ENCODE measurements at regions not wholly inside any gene's neighbourhood (a gene's known extent, or its start where the extent isn't known, plus 50 kb on each side); places are given as distances from the start of the nearest gene placed in this dataset.
"Not testable (repeated sequence)": the region's sequence is repeated elsewhere in the genome, so short reads cannot be mapped to it uniquely, and the experiment has no call there.

DNA sequence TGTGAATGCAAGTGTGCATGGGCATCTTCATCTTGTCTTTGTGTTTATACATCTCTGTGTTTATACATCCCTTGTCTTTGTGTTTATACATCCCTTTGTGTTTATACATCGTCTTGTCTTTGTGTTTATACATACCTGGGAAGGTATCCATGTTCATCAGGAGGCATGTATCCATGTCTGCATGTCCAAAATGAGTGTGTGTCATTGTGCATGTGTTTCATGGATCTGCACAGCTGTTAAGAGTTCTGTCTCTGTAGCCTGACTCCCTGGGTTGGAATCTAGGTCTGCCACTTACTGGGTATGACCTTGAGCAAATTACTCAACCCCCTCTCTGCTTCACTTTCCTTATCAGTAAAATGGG is 50.1 kb upstream of the SIRPA start:
- no peaks in the 10 kb centered on the region for H3K4me1 ChIP-seq
- intact Hi-C loops (cut with DNase I; ENCODE audit: low total_unique reads), result no loop called here
- no peaks in the 10 kb centered on the region for H3K36me3 ChIP-seq
- H3K4me3 ChIP-seq, result no peak overlapping the region
- no peak overlapping the region for H3K27ac ChIP-seq
- DNase-seq (ENCODE audit: low spot score in 2 of 2), result no peak
- no peaks in the 10 kb centered on the region for H3K27me3 ChIP-seq
- H3K9me3 ChIP-seq, result no peaks in the 10 kb centered on the region
- TF ChIP-seq POLR2AphosphoS5 (IDR thresholded peaks at IDR 0.05) (no peak), POLR2A (IDR thresholded peaks at IDR 0.05) (no peak)
- TF ChIP-seq, protein P1, sequence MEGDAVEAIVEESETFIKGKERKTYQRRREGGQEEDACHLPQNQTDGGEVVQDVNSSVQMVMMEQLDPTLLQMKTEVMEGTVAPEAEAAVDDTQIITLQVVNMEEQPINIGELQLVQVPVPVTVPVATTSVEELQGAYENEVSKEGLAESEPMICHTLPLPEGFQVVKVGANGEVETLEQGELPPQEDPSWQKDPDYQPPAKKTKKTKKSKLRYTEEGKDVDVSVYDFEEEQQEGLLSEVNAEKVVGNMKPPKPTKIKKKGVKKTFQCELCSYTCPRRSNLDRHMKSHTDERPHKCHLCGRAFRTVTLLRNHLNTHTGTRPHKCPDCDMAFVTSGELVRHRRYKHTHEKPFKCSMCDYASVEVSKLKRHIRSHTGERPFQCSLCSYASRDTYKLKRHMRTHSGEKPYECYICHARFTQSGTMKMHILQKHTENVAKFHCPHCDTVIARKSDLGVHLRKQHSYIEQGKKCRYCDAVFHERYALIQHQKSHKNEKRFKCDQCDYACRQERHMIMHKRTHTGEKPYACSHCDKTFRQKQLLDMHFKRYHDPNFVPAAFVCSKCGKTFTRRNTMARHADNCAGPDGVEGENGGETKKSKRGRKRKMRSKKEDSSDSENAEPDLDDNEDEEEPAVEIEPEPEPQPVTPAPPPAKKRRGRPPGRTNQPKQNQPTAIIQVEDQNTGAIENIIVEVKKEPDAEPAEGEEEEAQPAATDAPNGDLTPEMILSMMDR (IDR thresholded peaks at IDR 0.05), result no peak

DNA sequence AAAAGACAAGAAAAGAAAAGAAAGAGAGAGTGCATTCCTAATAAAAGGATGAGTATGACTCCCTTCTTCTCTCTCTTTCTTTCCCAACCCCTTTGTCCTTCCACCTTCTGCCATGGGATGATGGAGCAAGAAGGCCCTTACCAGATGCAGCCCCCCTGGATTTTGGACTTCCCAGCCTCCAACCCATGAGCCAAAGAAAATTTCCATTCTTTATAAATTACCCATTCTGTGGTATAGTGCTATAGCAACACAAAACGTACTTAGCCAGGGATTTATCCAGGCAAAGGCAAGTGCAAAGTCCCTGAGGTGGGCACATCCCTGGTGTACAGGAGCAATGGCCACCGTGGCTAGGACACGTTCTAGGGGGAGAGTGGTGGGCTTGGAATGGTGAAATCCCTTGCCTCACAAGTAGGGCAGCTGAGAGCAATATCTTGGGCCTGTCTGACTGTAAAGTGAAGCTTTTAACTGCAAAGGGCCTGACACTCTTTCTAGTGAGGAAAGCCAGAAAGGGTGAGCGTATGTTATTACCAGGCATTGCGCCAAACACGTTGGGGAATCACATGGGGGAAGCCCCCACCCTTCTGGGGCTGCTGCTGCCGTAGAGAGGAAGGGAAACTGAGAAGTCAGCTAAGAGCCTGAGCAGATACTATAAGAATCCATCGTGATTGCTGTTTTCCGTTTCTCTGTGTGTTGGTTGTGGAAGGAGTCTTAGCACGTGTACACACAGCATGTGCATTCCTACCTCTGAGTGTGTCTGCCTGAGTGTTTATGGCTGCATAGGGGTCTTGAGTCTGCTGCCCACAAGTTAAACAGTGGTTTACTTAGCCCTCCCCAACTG is 50.7 kb upstream of the SIRPA start:
- Histone ChIP-seq H3K4me1 (no peaks in the 10 kb centered on the region), H3K4me3 (no peak overlapping the region), H3K36me3 (no peaks in the 10 kb centered on the region), H3K9me3 (no peaks in the 10 kb centered on the region), H3K27me3 (no peaks in the 10 kb centered on the region), H3K27ac (no peak overlapping the region)
- no peak for DNase-seq (ENCODE audit: low spot score in 2 of 2)
- intact Hi-C loops (cut with DNase I; ENCODE audit: low total_unique reads), result no loop called here
- TF ChIP-seq POLR2AphosphoS5 (IDR thresholded peaks at IDR 0.05) (peak in 1 of 3 donors; percentile 21), POLR2A (IDR thresholded peaks at IDR 0.05) (no peak)

- H3K36me3 ChIP-seq, result no peaks in the 10 kb centered on the region
- no peaks in the 10 kb centered on the region for H3K4me1 ChIP-seq
- no peaks in the 10 kb centered on the region for H3K27me3 ChIP-seq
- intact Hi-C loops (cut with DNase I; ENCODE audit: low total_unique reads), result no loop called here
- no peak for DNase-seq (ENCODE audit: low spot score in 2 of 2)
- H3K9me3 ChIP-seq, result no peaks in the 10 kb centered on the region
- TF ChIP-seq POLR2AphosphoS5 (IDR thresholded peaks at IDR 0.05), result no peak
- no peak for TF ChIP-seq POLR2A (IDR thresholded peaks at IDR 0.05)
- TF ChIP-seq, protein P1 (IDR thresholded peaks at IDR 0.05), result no peak
- H3K27ac ChIP-seq, result no peak overlapping the region
- no peak overlapping the region for H3K4me3 ChIP-seq
Measured at GRCh38 chr20:1842281-1842680, 52.9 kb upstream of the SIRPA start.

GRCh38 chr20:1841554-1842140 is 53.6 kb upstream of the SIRPA start:
- Histone ChIP-seq H3K9me3 (no peaks in the 10 kb centered on the region), H3K4me1 (no peaks in the 10 kb centered on the region), H3K4me3 (peak overlapping the region in 1 of 3 donors; percentile 31), H3K36me3 (no peaks in the 10 kb centered on the region), H3K27me3 (no peaks in the 10 kb centered on the region), H3K27ac (peak overlapping the region; percentile 78)
- intact Hi-C loops (cut with DNase I; ENCODE audit: low total_unique reads), result no loop called here
- TF ChIP-seq POLR2AphosphoS5 (IDR thresholded peaks at IDR 0.05), result no peak
- no peak for TF ChIP-seq POLR2A (IDR thresholded peaks at IDR 0.05)
- TF ChIP-seq, protein P1 (IDR thresholded peaks at IDR 0.05), result no peak
- peak in 1 of 2 donors; percentile 57 for DNase-seq (ENCODE audit: low spot score in 2 of 2)

DNA sequence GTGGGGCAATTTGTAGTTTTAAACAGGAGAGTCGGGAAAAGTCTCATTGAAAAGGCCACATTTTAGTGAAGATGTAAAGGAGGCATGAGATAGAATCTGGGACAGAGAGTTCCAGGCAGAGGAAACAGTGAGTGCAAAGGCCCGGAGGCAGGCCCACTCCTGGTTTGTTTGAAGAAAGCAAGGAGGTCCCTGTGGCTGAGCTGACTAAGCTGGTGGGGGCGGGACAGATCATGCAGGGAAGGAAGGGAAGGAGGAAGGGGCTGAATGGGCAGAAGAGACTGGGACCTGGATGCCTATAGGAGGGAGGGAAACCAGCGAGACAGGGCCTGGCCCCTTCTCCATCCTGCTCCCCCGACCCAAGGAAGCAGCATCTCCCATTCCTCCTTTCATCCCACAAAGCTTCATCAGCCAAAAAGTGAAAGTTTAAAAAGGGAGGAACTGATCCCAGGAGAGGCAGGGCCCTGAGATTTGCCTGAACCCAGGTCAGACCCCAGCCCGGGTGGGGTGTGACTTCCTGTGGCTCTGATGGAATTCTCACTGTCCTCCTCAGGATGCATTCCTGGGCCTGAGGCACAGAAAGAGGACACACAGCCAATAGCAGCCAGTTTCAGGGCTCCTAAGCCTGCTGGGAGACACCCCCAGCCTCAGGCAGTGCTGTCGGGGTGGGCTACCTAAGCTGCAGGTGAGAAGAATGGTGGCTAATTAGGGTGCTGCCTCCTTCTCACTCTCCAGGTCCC is 54.2 kb upstream of the SIRPA start:
- peak overlapping the region; percentile 78 for H3K27ac ChIP-seq
- H3K4me3 ChIP-seq, result peak overlapping the region in 1 of 3 donors; percentile 31
- H3K27me3 ChIP-seq, result no peaks in the 10 kb centered on the region
- TF ChIP-seq, protein P1 (IDR thresholded peaks at IDR 0.05), result no peak
- TF ChIP-seq POLR2A (IDR thresholded peaks at IDR 0.05) (no peak), POLR2AphosphoS5 (IDR thresholded peaks at IDR 0.05) (no peak)
- no peaks in the 10 kb centered on the region for H3K4me1 ChIP-seq
- no peaks in the 10 kb centered on the region for H3K36me3 ChIP-seq
- H3K9me3 ChIP-seq, result no peaks in the 10 kb centered on the region
- DNase-seq (ENCODE audit: low spot score in 2 of 2), result no peak
- intact Hi-C loops (cut with DNase I; ENCODE audit: low total_unique reads), result no loop called here

DNA sequence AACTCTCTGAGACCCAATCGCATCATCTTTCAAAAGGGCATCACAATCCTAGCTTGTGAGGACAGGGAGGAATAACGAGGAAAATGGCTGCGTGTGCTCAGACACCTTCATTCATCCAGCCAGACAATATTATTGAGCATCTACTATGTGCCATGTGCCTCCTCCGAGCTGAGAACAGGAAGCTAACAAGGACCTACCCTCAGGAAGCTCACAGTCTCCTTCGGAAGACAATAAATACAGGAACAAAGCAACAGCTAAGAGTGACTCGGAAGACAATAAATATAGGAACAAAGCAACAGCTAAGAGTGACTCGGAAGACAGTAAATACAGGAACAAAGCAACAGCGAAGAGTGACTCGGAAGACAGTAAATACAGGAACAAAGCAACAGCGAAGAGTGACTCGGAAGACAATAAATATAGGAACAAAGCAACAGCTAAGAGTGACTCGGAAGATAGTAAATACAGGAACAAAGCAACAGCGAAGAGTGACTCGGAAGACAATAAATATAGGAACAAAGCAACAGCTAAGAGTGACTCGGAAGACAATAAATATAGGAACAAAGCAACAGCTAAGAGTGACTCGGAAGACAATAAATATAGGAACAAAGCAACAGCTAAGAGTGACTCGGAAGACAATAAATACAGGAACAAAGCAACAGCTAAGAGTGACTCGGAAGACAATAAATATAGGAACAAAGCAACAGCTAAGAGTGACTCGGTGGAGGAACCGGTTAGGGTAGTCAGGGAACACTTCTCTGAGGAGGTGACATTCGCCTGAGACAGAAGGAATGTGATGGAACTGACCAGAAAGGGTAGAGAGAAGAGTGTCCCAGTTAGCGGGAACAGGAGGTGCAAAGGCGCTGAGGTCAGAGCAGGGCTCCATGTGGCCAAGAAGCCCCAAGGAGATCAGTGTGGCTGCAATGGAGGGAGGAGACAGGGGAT is 55.6 kb upstream of the SIRPA start:
- H3K36me3 ChIP-seq; H3K4me3 ChIP-seq; H3K4me1 ChIP-seq; H3K27me3 ChIP-seq; H3K9me3 ChIP-seq; intact Hi-C loops (cut with DNase I; ENCODE audit: low total_unique reads); DNase-seq (ENCODE audit: low spot score in 2 of 2): not testable (repeated sequence)
- H3K27ac ChIP-seq, result peak overlapping the region in 1 of 2 donors; percentile 78
